ENCODE measurements at regions not wholly inside any gene's neighbourhood (a gene's known extent, or its start where the extent isn't known, plus 50 kb on each side); places are given as distances from the start of the nearest gene placed in this dataset.

GRCh38 chr2:56088411-56088810 lies 95.4 kb upstream of the CCDC85A start:
- DNase-seq (ENCODE audit: low read depth): no peak
- H3K4me3 ChIP-seq (ENCODE audit: low read depth, low read length): no peak overlapping the region
- no peak for TF ChIP-seq CTCF (IDR thresholded peaks at IDR 0.05; ENCODE audit: insufficient read depth, low read depth, low read length, missing control alignments)

- TF ChIP-seq CTCF (IDR thresholded peaks at IDR 0.05; ENCODE audit: insufficient read depth, low read depth, low read length, missing control alignments): no peak
- no peak overlapping the region for H3K4me3 ChIP-seq (ENCODE audit: low read depth, low read length)
- DNase-seq (ENCODE audit: low read depth): no peak
Observed at GRCh38 chr2:56089931-56090330, 93.9 kb upstream of the CCDC85A start.

GRCh38 chr2:56099963-56100362 lies 83.8 kb upstream of the CCDC85A start:
- no peak overlapping the region for H3K4me3 ChIP-seq (ENCODE audit: low read depth, low read length)
- no peak for DNase-seq (ENCODE audit: low read depth)
- no peak for TF ChIP-seq CTCF (IDR thresholded peaks at IDR 0.05; ENCODE audit: insufficient read depth, low read depth, low read length, missing control alignments)

GRCh38 chr2:56100791-56101312 lies 82.9 kb upstream of the CCDC85A start:
- no peak for TF ChIP-seq CTCF (IDR thresholded peaks at IDR 0.05; ENCODE audit: insufficient read depth, low read depth, low read length, missing control alignments)
- DNase-seq (ENCODE audit: low read depth): no peak
- H3K4me3 ChIP-seq (ENCODE audit: low read depth, low read length): no peak overlapping the region

- no peak overlapping the region for H3K4me3 ChIP-seq (ENCODE audit: low read depth, low read length)
- DNase-seq (ENCODE audit: low read depth): no peak
- no peak for TF ChIP-seq CTCF (IDR thresholded peaks at IDR 0.05; ENCODE audit: insufficient read depth, low read depth, low read length, missing control alignments)
Observed at GRCh38 chr2:56102098-56102497, 81.7 kb upstream of the CCDC85A start.

GRCh38 chr2:56102866-56103265 lies 80.9 kb upstream of the CCDC85A start:
- H3K4me3 ChIP-seq (ENCODE audit: low read depth, low read length): no peak overlapping the region
- TF ChIP-seq CTCF (IDR thresholded peaks at IDR 0.05; ENCODE audit: insufficient read depth, low read depth, low read length, missing control alignments): no peak
- DNase-seq (ENCODE audit: low read depth): no peak

- TF ChIP-seq CTCF (IDR thresholded peaks at IDR 0.05; ENCODE audit: insufficient read depth, low read depth, low read length, missing control alignments): no peak
- H3K4me3 ChIP-seq (ENCODE audit: low read depth, low read length): no peak overlapping the region
- DNase-seq (ENCODE audit: low read depth): no peak
Observed at GRCh38 chr2:56104962-56105361, 78.8 kb upstream of the CCDC85A start.

Measured in GM12865 (cell line).